Nephron progenitor cell (in vitro differentiated cells): ENCODE measurements at regions not wholly inside any gene's neighbourhood (a gene's known extent, or its start where the extent isn't known, plus 50 kb on each side); places are given as distances from the start of the nearest gene placed in this dataset.
"Not testable (repeated sequence)": the region's sequence is repeated elsewhere in the genome, so short reads cannot be mapped to it uniquely, and the experiment has no call there.

Experiments
- DNase-seq: peaks from one replicate; pipeline ENCODE4 v3.0.0; 2021
- H3K27ac Mint-ChIP-seq: 2 replicates; pipeline ENCODE4 v1.8.0; 2021; ENCODE audit warnings: mild to moderate bottlenecking, moderate library complexity, mixed read lengths
- H3K27me3 Mint-ChIP-seq: 2 replicates; pipeline ENCODE4 v1.8.0; 2021; ENCODE audit warnings: mild to moderate bottlenecking, low read depth, mixed read lengths; ENCODE audit not compliant: poor library complexity
- H3K36me3 Mint-ChIP-seq: 2 replicates; pipeline ENCODE4 v1.8.0; 2021; ENCODE audit warnings: low read depth, mixed read lengths
- H3K4me1 Mint-ChIP-seq: 2 replicates; pipeline ENCODE4 v1.8.0; 2021; ENCODE audit warnings: mixed read lengths
- H3K4me3 Mint-ChIP-seq: 2 replicates; pipeline ENCODE4 v1.8.0; 2021; ENCODE audit warnings: mild to moderate bottlenecking, moderate library complexity, mixed read lengths
- H3K9me3 Mint-ChIP-seq: 2 replicates; pipeline ENCODE4 v1.8.0; 2021; ENCODE audit warnings: mild to moderate bottlenecking, moderate library complexity, mixed read lengths
- TF ChIP-seq, protein P1 (sequence below): fragments of 200-600 bp; sonication (generic); IDR thresholded peaks from 2 replicates; pipeline ENCODE4 v1.5.0; 2021; ENCODE audit warnings: antibody characterized with exemption

- Mint-ChIP-seq H3K9me3 (peaks cover 33% of the 10 kb centered on the region), H3K27ac (no peak overlapping the region), H3K36me3 (no peaks in the 10 kb centered on the region), H3K27me3 (no peaks in the 10 kb centered on the region), H3K4me1 (no peaks in the 10 kb centered on the region), H3K4me3 (no peak overlapping the region)
- DNase-seq: no peak
- TF ChIP-seq, protein P1, sequence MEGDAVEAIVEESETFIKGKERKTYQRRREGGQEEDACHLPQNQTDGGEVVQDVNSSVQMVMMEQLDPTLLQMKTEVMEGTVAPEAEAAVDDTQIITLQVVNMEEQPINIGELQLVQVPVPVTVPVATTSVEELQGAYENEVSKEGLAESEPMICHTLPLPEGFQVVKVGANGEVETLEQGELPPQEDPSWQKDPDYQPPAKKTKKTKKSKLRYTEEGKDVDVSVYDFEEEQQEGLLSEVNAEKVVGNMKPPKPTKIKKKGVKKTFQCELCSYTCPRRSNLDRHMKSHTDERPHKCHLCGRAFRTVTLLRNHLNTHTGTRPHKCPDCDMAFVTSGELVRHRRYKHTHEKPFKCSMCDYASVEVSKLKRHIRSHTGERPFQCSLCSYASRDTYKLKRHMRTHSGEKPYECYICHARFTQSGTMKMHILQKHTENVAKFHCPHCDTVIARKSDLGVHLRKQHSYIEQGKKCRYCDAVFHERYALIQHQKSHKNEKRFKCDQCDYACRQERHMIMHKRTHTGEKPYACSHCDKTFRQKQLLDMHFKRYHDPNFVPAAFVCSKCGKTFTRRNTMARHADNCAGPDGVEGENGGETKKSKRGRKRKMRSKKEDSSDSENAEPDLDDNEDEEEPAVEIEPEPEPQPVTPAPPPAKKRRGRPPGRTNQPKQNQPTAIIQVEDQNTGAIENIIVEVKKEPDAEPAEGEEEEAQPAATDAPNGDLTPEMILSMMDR: no peak
Measured at GRCh38 chr2:225824748-225825449, 425.4 kb downstream of the NYAP2 start.

- no peak for DNase-seq
- Mint-ChIP-seq H3K9me3 (peaks cover 5% of the 10 kb centered on the region), H3K4me1 (no peaks in the 10 kb centered on the region), H3K4me3 (no peak overlapping the region), H3K27me3 (no peaks in the 10 kb centered on the region), H3K27ac (no peak overlapping the region), H3K36me3 (no peaks in the 10 kb centered on the region)
- TF ChIP-seq, protein P1: no peak
Measured at GRCh38 chr2:225821351-225821750, 421.8 kb downstream of the NYAP2 start.

DNA sequence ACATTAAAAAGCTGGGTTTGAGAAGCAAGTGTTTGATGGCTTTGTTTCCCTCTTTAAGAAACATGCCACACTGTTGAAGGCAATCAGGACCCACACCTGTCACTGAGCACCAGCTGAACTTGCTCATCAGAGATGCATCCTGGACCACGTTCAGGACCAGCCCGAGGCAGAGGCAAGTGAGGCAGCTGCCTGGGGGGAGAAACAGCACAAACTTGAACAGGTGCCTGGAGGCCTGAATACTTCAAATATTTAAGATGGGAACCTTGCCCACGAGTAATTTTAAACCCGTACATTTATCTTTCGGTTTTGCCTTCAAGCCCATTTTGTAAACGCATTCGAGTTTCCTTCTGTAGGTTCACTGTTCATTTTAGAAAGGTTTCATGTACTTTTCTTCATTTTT lies 421.3 kb downstream of the NYAP2 start:
- H3K4me1 Mint-ChIP-seq: no peaks in the 10 kb centered on the region
- peaks cover 3% of the 10 kb centered on the region for H3K9me3 Mint-ChIP-seq

DNA sequence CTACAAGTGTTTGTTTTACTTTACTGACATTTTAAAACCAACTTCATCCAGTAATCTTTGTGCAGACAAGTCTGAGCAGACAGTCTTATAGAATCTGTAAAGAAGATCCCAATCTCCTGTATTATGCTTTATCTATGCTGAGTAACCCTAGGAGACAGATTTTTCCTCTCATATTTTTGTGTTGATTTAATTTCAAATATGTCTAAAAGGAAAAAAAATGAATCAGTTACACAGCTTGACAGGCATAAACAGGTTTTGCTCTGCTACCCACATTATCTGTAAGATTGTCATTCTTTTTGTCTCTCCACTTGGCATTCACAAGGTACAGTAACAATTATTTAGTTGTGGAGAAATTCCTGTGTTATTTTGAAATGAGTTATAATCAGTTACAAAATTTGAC lies 415.0 kb downstream of the NYAP2 start:
- Mint-ChIP-seq H3K4me3 (no peak overlapping the region), H3K27ac (no peak overlapping the region), H3K27me3 (peaks cover 8% of the 10 kb centered on the region), H3K4me1 (no peaks in the 10 kb centered on the region), H3K36me3 (no peaks in the 10 kb centered on the region), H3K9me3 (no peaks in the 10 kb centered on the region)
- TF ChIP-seq, protein P1: no peak
- DNase-seq: no peak

More for the DNA sequence above, 421.3 kb downstream of the NYAP2 start:
- Mint-ChIP-seq H3K4me3 (no peak overlapping the region), H3K36me3 (no peaks in the 10 kb centered on the region), H3K27me3 (peaks cover 3% of the 10 kb centered on the region), H3K27ac (no peak overlapping the region)
- DNase-seq: no peak
- TF ChIP-seq, protein P1: no peak

DNA sequence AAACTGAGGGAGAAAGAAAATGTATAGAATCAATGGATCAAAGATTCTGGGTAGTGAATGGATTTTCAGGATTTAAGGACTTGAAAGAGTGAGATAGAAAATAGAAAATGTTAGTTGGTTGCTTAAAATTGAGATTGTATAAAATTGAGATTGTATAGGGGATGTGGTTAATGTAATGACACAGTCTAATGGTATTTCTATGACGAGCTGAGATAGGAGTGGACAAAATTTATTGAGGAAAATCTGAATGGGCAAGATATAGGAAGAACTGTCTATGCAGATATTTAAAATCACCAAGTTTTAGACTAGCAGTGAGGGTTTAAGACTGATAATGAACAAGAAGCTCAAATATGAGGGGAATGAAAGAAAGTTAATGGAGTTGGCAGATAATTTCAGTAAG lies 406.6 kb downstream of the NYAP2 start:
- Mint-ChIP-seq H3K9me3 (no peaks in the 10 kb centered on the region), H3K4me3 (no peak overlapping the region), H3K4me1 (no peaks in the 10 kb centered on the region), H3K27ac (no peak overlapping the region), H3K36me3 (no peaks in the 10 kb centered on the region), H3K27me3 (no peaks in the 10 kb centered on the region)
- TF ChIP-seq, protein P1: no peak
- no peak for DNase-seq

DNA sequence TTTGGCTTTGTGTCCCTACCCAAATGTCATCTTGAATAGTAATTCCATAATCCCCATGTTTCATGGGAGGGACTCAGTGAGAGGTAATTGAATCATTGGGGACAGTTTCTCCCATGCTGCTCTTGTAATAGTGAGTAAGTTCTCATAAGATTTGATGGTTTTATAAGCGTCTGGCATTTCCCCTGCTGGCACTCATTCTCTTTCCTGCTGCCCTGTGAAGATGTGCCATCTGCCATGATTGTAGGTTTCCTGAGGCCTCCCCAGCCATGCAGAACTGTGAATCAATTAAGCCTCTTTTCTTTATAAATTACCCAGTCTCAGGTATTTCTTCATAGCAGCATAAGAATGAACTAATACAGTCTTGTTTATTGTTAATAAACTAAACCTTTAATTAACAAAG lies 402.6 kb downstream of the NYAP2 start:
- H3K36me3 Mint-ChIP-seq: not testable (repeated sequence)

More for the DNA sequence above, 402.6 kb downstream of the NYAP2 start:
- H3K27me3 Mint-ChIP-seq, H3K4me1 Mint-ChIP-seq, H3K9me3 Mint-ChIP-seq, H3K4me3 Mint-ChIP-seq, H3K27ac Mint-ChIP-seq, DNase-seq: not testable (repeated sequence)
